SK-MEL-5 (cell line): ENCODE measurements at regions not wholly inside any gene's neighbourhood (a gene's known extent, or its start where the extent isn't known, plus 50 kb on each side); places are given as distances from the start of the nearest gene placed in this dataset.
"Not testable (repeated sequence)": the region's sequence is repeated elsewhere in the genome, so short reads cannot be mapped to it uniquely, and the experiment has no call there.

Experiments used
- DNase-seq: peaks from one replicate; pipeline ENCODE4 v3.0.0-alpha.2; 2016; ENCODE audit warnings: low read depth, low spot score
- in situ Hi-C: cut with HindIII; loops from 2 replicates; pipeline ENCODE4 v1.10.0; 2016; ENCODE audit warnings: low sequenced_read_pairs, high pct_unique_total_duplicates, low pct_unique_long_range_greater_than_20kb

- in situ Hi-C loops, result no loop called here
Observed at GRCh38 chrX:122244080-122244479, 940.0 kb upstream of the GRIA3 start.

GRCh38 chrX:122245175-122245574 lies 938.9 kb upstream of the GRIA3 start:
- in situ Hi-C loops, result no loop called here
- DNase-seq, result no peak

More at GRCh38 chrX:122244080-122244479, 940.0 kb upstream of the GRIA3 start:
- no peak for DNase-seq

- DNase-seq, result no peak
- in situ Hi-C loops, result no loop called here
Observed at GRCh38 chrX:122245943-122246342, 938.1 kb upstream of the GRIA3 start.

GRCh38 chrX:122246937-122247336 lies 937.1 kb upstream of the GRIA3 start:
- DNase-seq, result no peak
- in situ Hi-C loops, result no loop called here

GRCh38 chrX:122248681-122249080 lies 935.4 kb upstream of the GRIA3 start:
- in situ Hi-C loops, result no loop called here
- no peak for DNase-seq

GRCh38 chrX:122252454-122252853 lies 931.6 kb upstream of the GRIA3 start:
- in situ Hi-C loops, result no loop called here
- no peak for DNase-seq

GRCh38 chrX:122268353-122268752 lies 915.7 kb upstream of the GRIA3 start:
- DNase-seq, result no peak
- in situ Hi-C loops, result no loop called here

GRCh38 chrX:122269243-122269781 lies 914.8 kb upstream of the GRIA3 start:
- in situ Hi-C loops, result no loop called here
- no peak for DNase-seq

GRCh38 chrX:122270809-122271494 lies 913.1 kb upstream of the GRIA3 start:
- DNase-seq, result no peak
- in situ Hi-C loops, result no loop called here

GRCh38 chrX:122272011-122272410 lies 912.1 kb upstream of the GRIA3 start:
- in situ Hi-C loops, result no loop called here
- no peak for DNase-seq

GRCh38 chrX:122279746-122280145 lies 904.3 kb upstream of the GRIA3 start:
- no peak for DNase-seq
- in situ Hi-C loops, result no loop called here

- DNase-seq, in situ Hi-C loops: not testable (repeated sequence)
Observed at GRCh38 chrX:122299822-122300221, 884.3 kb upstream of the GRIA3 start.

- no peak for DNase-seq
- in situ Hi-C loops, result no loop called here
Observed at GRCh38 chrX:122301491-122301890, 882.6 kb upstream of the GRIA3 start.

- in situ Hi-C loops, result no loop called here
- no peak for DNase-seq
Observed at GRCh38 chrX:122303761-122304160, 880.3 kb upstream of the GRIA3 start.

- in situ Hi-C loops, result no loop called here
- DNase-seq, result no peak
Observed at GRCh38 chrX:122344816-122345215, 839.3 kb upstream of the GRIA3 start.

GRCh38 chrX:122363112-122363795 lies 820.8 kb upstream of the GRIA3 start:
- in situ Hi-C loops, result no loop called here

GRCh38 chrX:122375533-122375932 lies 808.5 kb upstream of the GRIA3 start:
- in situ Hi-C loops, DNase-seq: not testable (repeated sequence)

More at GRCh38 chrX:122363112-122363795, 820.8 kb upstream of the GRIA3 start:
- DNase-seq, result no peak

GRCh38 chrX:122389005-122389404 lies 795.1 kb upstream of the GRIA3 start:
- in situ Hi-C loops, result no loop called here

GRCh38 chrX:122418758-122419157 lies 765.3 kb upstream of the GRIA3 start:
- no peak for DNase-seq
- in situ Hi-C loops, result no loop called here

More at GRCh38 chrX:122389005-122389404, 795.1 kb upstream of the GRIA3 start:
- no peak for DNase-seq
